HCT116 (cell line): ENCODE measurements at regions not wholly inside any gene's neighbourhood (a gene's known extent, or its start where the extent isn't known, plus 50 kb on each side); places are given as distances from the start of the nearest gene placed in this dataset.

ENCODE experiments used
- ATAC-seq: fragments of 200-7000 bp; cut with Tn5 transposase; 2 replicates; pipeline ENCODE4 v1.9.1; 2020; ENCODE audit warnings: mild to moderate bottlenecking, moderate library complexity
- BruUV-seq: library from RNA; stranded (reverse); fragments of 400-500 nt; replicated peaks from 2 replicates; lab custom pipeline; 2021; lab: Mats Ljungman, UMichigan
- CTCF ChIA-PET: fragments of 300-600 bp; sonication (Branson Sonifier 250); formaldehyde crosslinking; loops from one replicate; lab custom pipeline; 2021; ENCODE audit warnings: antibody characterized with exemption; lab: Charles Lee
- POLR2A ChIA-PET: fragments of 300-600, 350-600 bp; sonication (Branson Sonifier 250); formaldehyde crosslinking; loops from one replicate; lab custom pipeline; 2021; ENCODE audit warnings: antibody characterized with exemption; lab: Charles Lee
- RAD21 ChIA-PET, 2 experiments: fragments of 300-600 bp; sonication (Branson Sonifier 250); formaldehyde crosslinking; loops; one replicate each; lab custom pipeline; 2023; ENCODE audit warnings: low total read pairs in 2 of 2; ENCODE audit not compliant: uncharacterized antibody in 2 of 2, unreplicated experiment in 2 of 2, low non-redundant PET in 1 of 2; lab: Charles Lee
- DNase-seq: peaks from one replicate; pipeline ENCODE4 v3.0.0-alpha.2; 2010; ENCODE audit warnings: low read depth, low spot score
- H2AFZ ChIP-seq: fragments of 200-600 bp; shearing (Covaris generic), sonication (generic); 2 replicates; pipeline ENCODE4 v1.6.1; 2017; ENCODE audit warnings: low read depth, mixed run types, mixed read lengths, antibody characterized with exemption, low read length; ENCODE audit not compliant: poor library complexity, severe bottlenecking
- H3K27ac ChIP-seq: 2 replicates; pipeline ENCODE4 v1.5.1; 2012; ENCODE audit warnings: low read depth, low read length
- H3K27me3 ChIP-seq: fragments of 200-600 bp; sonication (generic); 2 replicates; pipeline ENCODE4 v1.6.1; 2016; ENCODE audit warnings: mixed run types, low read length, mixed read lengths; ENCODE audit not compliant: insufficient read depth
- H3K36me3 ChIP-seq, 2 experiments: fragments of 200-500 bp in 1 of 2; fragments of 200-600 bp in 1 of 2; sonication (Bioruptor generic) in 1 of 2; sonication (generic) in 1 of 2; 2 replicates each; pipeline versions ENCODE4 v1.5.1 to v1.6.1; 2014 to 2016; ENCODE audit warnings: low read length in 2 of 2, inconsistent platforms in 1 of 2, mixed read lengths in 1 of 2, mixed run types in 1 of 2; ENCODE audit not compliant: insufficient read depth in 2 of 2, control insufficient read depth in 1 of 2
- H3K4me1 ChIP-seq, 2 experiments: fragments of 200-600 bp in 1 of 2; sonication (generic) in 1 of 2; 2 replicates each; pipeline versions ENCODE4 v1.5.1 to v1.6.1; 2012 to 2017; ENCODE audit warnings: low read length in 2 of 2, inconsistent platforms in 1 of 2, mild to moderate bottlenecking in 1 of 2, mixed read lengths in 1 of 2, mixed run types in 1 of 2, moderate library complexity in 1 of 2; ENCODE audit not compliant: insufficient read depth in 2 of 2, control insufficient read depth in 1 of 2
- H3K4me2 ChIP-seq: fragments of 200-600 bp; sonication (generic); 2 replicates; pipeline ENCODE4 v1.6.1; 2017; ENCODE audit warnings: mixed run types, low read length, mixed read lengths
- H3K4me3 ChIP-seq, 2 experiments: fragments of 200-600 bp in 1 of 2; sonication (generic) in 1 of 2; replicated peaks in 1 of 2; 2 replicates each; pipeline ENCODE4 v1.5.1; 2011 to 2016; ENCODE audit warnings: low read length in 2 of 2, control low read depth in 1 of 2, low read depth in 1 of 2, mild to moderate bottlenecking in 1 of 2, mixed read lengths in 1 of 2, mixed run types in 1 of 2
- H3K79me2 ChIP-seq: fragments of 200-600 bp; sonication (generic); 2 replicates; pipeline ENCODE4 v1.6.1; 2017; ENCODE audit warnings: mild to moderate bottlenecking, mixed run types, low read length, moderate library complexity, mixed read lengths; ENCODE audit not compliant: insufficient read depth
- H3K9ac ChIP-seq: fragments of 200-600 bp; sonication (generic); 2 replicates; pipeline ENCODE4 v1.6.1; 2016; ENCODE audit warnings: low read length, mixed read lengths
- H3K9me2 ChIP-seq: fragments of 200-600 bp; sonication (generic), shearing (Covaris generic); 2 replicates; pipeline ENCODE4 v1.6.1; 2017; ENCODE audit warnings: mixed run types, mild to moderate bottlenecking, moderate library complexity; ENCODE audit not compliant: insufficient read depth
- H3K9me3 ChIP-seq, 2 experiments: fragments of 200-500 bp in 1 of 2; fragments of 200-600 bp in 1 of 2; sonication (Bioruptor generic) in 1 of 2; sonication (generic) in 1 of 2; 2 replicates each; pipeline ENCODE4 v1.6.1; 2014 to 2017; ENCODE audit warnings: low read length in 2 of 2, mixed read lengths in 2 of 2, inconsistent platforms in 1 of 2, low read depth in 1 of 2, mild to moderate bottlenecking in 1 of 2, mixed run types in 1 of 2, moderate library complexity in 1 of 2; ENCODE audit not compliant: control insufficient read depth in 1 of 2, insufficient read depth in 1 of 2
- H4K20me1 ChIP-seq: fragments of 200-600 bp; sonication (generic), shearing (Covaris generic); 2 replicates; pipeline ENCODE4 v1.6.1; 2017; ENCODE audit warnings: mixed run types, mild to moderate bottlenecking, moderate library complexity; ENCODE audit not compliant: insufficient read depth
- EZH2 ChIP-seq: fragments of 200-600 bp; sonication (generic); IDR thresholded peaks from 2 replicates; pipeline ENCODE4 v1.6.1; 2017; ENCODE audit warnings: antibody characterized with exemption, mixed run types
- FOSL1 ChIP-seq: IDR thresholded peaks from 2 replicates; pipeline ENCODE4 v1.6.1; 2012; ENCODE audit warnings: low read depth
- POLR2A ChIP-seq: IDR thresholded peaks from 2 replicates; pipeline ENCODE4 v1.7.0; 2011; ENCODE audit warnings: borderline replicate concordance; ENCODE audit not compliant: insufficient read depth, insufficient read length; ENCODE audit errors: extremely low read depth
- SP1 ChIP-seq: IDR thresholded peaks from 2 replicates; pipeline ENCODE4 v1.6.1; 2012; ENCODE audit warnings: low read depth
- ZNF274 ChIP-seq: fragments of 200-500 bp; sonication (Bioruptor generic); IDR thresholded peaks from 2 replicates; pipeline ENCODE4 v1.6.1; 2014; ENCODE audit warnings: mild to moderate bottlenecking, low read depth, low read length, inconsistent platforms
- intact Hi-C: fragments of 100-400 bp; cut with micrococcal nuclease; formaldehyde crosslinking; loops from 2 replicates; pipeline ENCODE4 v1.10.0; 2022
- TF ChIP-seq, protein P1 (sequence below): IDR thresholded peaks from 2 replicates; pipeline ENCODE4 v1.6.1; 2012
- TF ChIP-seq, protein P2 (sequence below): IDR thresholded peaks from 2 replicates; pipeline ENCODE4 v1.6.1; 2011; ENCODE audit warnings: mild to moderate bottlenecking, low read length, moderate library complexity; ENCODE audit not compliant: insufficient replicate concordance; ENCODE audit errors: extremely low read depth
- TF ChIP-seq, protein P3 (sequence below): IDR thresholded peaks from 2 replicates; pipeline ENCODE4 v1.6.1; 2012

DNA sequence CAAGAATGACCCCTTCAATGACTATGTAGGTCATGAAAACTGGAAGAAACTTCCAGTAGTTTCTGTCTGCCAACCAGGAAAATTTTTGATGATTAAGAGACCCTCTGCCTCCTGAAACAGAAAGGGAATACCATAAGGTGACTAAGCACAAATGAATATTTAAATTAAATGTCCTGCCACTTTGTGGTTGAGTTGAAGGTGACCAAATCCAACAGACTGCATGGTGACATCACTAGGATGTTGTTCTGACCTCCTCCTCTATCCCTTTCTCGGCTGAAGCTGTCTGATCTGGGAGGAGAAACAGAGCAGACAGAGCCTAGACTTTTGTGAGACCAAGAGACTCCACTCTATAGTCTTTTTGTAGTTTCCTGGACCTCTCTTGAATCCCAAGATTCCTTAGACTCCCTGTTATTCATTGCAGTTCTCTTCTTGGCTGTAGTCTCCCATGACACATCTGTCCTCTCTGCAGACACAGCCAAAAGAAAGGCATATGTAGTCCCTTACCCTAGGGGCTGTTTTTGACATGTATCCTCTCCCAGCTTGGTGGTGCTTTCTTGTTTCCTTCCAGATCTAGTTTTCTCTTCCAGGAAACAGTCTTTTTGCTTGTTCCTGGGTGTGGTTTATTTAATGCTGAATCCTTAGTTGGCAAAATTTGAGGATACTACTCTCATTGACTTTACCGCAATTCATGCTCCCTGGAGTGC, 55.2 kb upstream of the UBE3A start:
- intact Hi-C loops = no loop called here
- no peak for DNase-seq
- no peak overlapping the region for H2AFZ ChIP-seq
- ChIA-PET POLR2A (no interaction called here), RAD21 (no interaction called here), CTCF (no interaction called here)
- H3K9me3 ChIP-seq = no peaks in the 10 kb centered on the region; a peak in 2 of 4 replicates
- no peak overlapping the region for H3K9ac ChIP-seq
- no peaks in the 10 kb centered on the region for H3K27me3 ChIP-seq
- no peaks in the 10 kb centered on the region for H3K79me2 ChIP-seq
- H3K4me2 ChIP-seq = no peak overlapping the region
- H3K27ac ChIP-seq = no peak overlapping the region
- BruUV-seq = no TSS peak
- no peak for ATAC-seq
- TF ChIP-seq, protein P1, sequence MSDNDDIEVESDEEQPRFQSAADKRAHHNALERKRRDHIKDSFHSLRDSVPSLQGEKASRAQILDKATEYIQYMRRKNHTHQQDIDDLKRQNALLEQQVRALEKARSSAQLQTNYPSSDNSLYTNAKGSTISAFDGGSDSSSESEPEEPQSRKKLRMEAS = no peak
- TF ChIP-seq ZNF274 (no peak), POLR2A (no peak), SP1 (no peak), FOSL1 (no peak), EZH2 (no peak)
- TF ChIP-seq, protein P2, sequence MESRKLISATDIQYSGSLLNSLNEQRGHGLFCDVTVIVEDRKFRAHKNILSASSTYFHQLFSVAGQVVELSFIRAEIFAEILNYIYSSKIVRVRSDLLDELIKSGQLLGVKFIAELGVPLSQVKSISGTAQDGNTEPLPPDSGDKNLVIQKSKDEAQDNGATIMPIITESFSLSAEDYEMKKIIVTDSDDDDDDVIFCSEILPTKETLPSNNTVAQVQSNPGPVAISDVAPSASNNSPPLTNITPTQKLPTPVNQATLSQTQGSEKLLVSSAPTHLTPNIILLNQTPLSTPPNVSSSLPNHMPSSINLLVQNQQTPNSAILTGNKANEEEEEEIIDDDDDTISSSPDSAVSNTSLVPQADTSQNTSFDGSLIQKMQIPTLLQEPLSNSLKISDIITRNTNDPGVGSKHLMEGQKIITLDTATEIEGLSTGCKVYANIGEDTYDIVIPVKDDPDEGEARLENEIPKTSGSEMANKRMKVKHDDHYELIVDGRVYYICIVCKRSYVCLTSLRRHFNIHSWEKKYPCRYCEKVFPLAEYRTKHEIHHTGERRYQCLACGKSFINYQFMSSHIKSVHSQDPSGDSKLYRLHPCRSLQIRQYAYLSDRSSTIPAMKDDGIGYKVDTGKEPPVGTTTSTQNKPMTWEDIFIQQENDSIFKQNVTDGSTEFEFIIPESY = no peak
- H3K4me3 ChIP-seq = no peak overlapping the region
- H3K36me3 ChIP-seq = no peaks in the 10 kb centered on the region
- H3K9me2 ChIP-seq = no peaks in the 10 kb centered on the region
- no peaks in the 10 kb centered on the region; the same call in 1 of the 2 replicates for H4K20me1 ChIP-seq
- no peaks in the 10 kb centered on the region for H3K4me1 ChIP-seq

DNA sequence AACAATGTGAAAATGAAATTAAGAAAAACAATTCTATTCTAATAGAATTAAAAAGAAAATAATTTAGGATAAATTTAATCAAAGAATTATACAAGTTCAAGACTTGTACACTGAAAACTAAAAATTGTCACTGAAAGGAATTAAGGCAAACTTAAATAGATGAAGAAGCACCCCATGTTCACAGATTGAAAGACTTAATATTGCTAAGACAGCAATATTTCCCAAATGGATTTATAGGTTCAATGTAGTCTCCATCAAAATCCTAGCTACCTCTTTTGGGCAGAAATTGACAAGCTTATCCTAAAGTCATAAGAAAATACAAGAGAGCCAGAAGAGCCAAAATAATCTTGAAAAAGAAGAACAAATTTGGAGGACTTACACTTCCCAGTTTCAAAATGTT, 53.5 kb upstream of the UBE3A start:
- intact Hi-C loops = no loop called here
- no peak for DNase-seq
- BruUV-seq = no TSS peak

More for the DNA sequence above, 53.5 kb upstream of the UBE3A start:
- Histone ChIP-seq H3K36me3 (no peaks in the 10 kb centered on the region), H3K4me2 (no peak overlapping the region), H2AFZ (no peak overlapping the region), H3K9me2 (no peaks in the 10 kb centered on the region), H3K4me1 (no peaks in the 10 kb centered on the region), H3K9ac (no peak overlapping the region), H3K27me3 (no peaks in the 10 kb centered on the region), H3K79me2 (no peaks in the 10 kb centered on the region), H4K20me1 (no peaks in the 10 kb centered on the region; the same call in 1 of the 2 replicates), H3K4me3 (no peak overlapping the region), H3K27ac (no peak overlapping the region), H3K9me3 (no peaks in the 10 kb centered on the region; a peak in 2 of 4 replicates)
- TF ChIP-seq, protein P3, sequence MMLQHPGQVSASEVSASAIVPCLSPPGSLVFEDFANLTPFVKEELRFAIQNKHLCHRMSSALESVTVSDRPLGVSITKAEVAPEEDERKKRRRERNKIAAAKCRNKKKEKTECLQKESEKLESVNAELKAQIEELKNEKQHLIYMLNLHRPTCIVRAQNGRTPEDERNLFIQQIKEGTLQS = no peak
- CTCF ChIA-PET = no interaction called here
- RAD21 ChIA-PET = no interaction called here
- ATAC-seq = no peak
- POLR2A ChIA-PET = no interaction called here
